DOHH2 (cell line): ENCODE measurements at regions not wholly inside any gene's neighbourhood (a gene's known extent, or its start where the extent isn't known, plus 50 kb on each side); places are given as distances from the start of the nearest gene placed in this dataset.

Experiments used
- H3F3A ChIP-seq: fragments of 200-600 bp; sonication (generic), shearing (Covaris generic); 2 replicates; pipeline ENCODE4 v1.6.0; 2016; ENCODE audit warnings: antibody characterized with exemption, mild to moderate bottlenecking; ENCODE audit not compliant: control insufficient read depth, insufficient read depth
- H3K27ac ChIP-seq: fragments of 200-600 bp; sonication (generic); 2 replicates; pipeline ENCODE4 v1.5.1; 2014; ENCODE audit warnings: low read depth, mild to moderate bottlenecking, low read length, moderate library complexity
- H3K27me3 ChIP-seq: fragments of 200-600 bp; sonication (generic); 2 replicates; pipeline ENCODE4 v1.6.1; 2014; ENCODE audit warnings: mild to moderate bottlenecking, low read length, mixed read lengths; ENCODE audit not compliant: control insufficient read depth
- H3K36me3 ChIP-seq: fragments of 200-600 bp; sonication (generic); 2 replicates; pipeline ENCODE4 v1.6.1; 2014; ENCODE audit warnings: mild to moderate bottlenecking, low read length, moderate library complexity, mixed read lengths; ENCODE audit not compliant: control insufficient read depth
- H3K4me1 ChIP-seq: fragments of 200-600 bp; sonication (generic); 2 replicates; pipeline ENCODE4 v1.6.1; 2014; ENCODE audit warnings: mild to moderate bottlenecking, low read length, mixed read lengths; ENCODE audit not compliant: control insufficient read depth
- H3K4me2 ChIP-seq: fragments of 200-600 bp; sonication (generic); 2 replicates; pipeline ENCODE4 v1.6.0; 2014; ENCODE audit warnings: mild to moderate bottlenecking, low read length, moderate library complexity
- H3K4me3 ChIP-seq: fragments of 200-600 bp; sonication (generic); 2 replicates; pipeline ENCODE4 v1.5.1; 2014; ENCODE audit warnings: mild to moderate bottlenecking, low read length, mixed read lengths
- H3K79me2 ChIP-seq: fragments of 200-600 bp; sonication (generic); 2 replicates; pipeline ENCODE4 v1.6.1; 2014; ENCODE audit warnings: mild to moderate bottlenecking, low read length, mixed read lengths; ENCODE audit not compliant: control insufficient read depth
- H3K9me2 ChIP-seq: fragments of 200-600 bp; sonication (generic); replicated peaks from 2 replicates; pipeline ENCODE4 v1.6.1; 2014; ENCODE audit warnings: mild to moderate bottlenecking, low read length, mixed read lengths; ENCODE audit not compliant: control insufficient read depth
- H3K9me3 ChIP-seq: fragments of 200-600 bp; sonication (generic); 2 replicates; pipeline ENCODE4 v1.6.1; 2014; ENCODE audit warnings: antibody characterized with exemption, low read length, mixed read lengths; ENCODE audit not compliant: control insufficient read depth, insufficient read depth
- H4K20me1 ChIP-seq: fragments of 200-600 bp; sonication (generic); 2 replicates; pipeline ENCODE4 v1.6.0; 2014; ENCODE audit warnings: low read depth, mild to moderate bottlenecking, antibody characterized with exemption, low read length, moderate library complexity; ENCODE audit not compliant: control insufficient read depth, insufficient read depth
- EZH2phosphoT487 ChIP-seq: fragments of 200-600 bp; sonication (generic); IDR thresholded peaks from 2 replicates; pipeline ENCODE4 v1.6.1; 2017; ENCODE audit warnings: borderline replicate concordance, mild to moderate bottlenecking, antibody characterized with exemption, low read length, moderate library complexity, mixed read lengths
- TF ChIP-seq, protein P1 (sequence below): fragments of 200-600 bp; sonication (generic); IDR thresholded peaks from one replicate; pipeline ENCODE4 v1.5.1; 2014; ENCODE audit warnings: antibody characterized with exemption, mild to moderate bottlenecking, low read depth, low read length; ENCODE audit not compliant: poor library complexity, severe bottlenecking

DNA sequence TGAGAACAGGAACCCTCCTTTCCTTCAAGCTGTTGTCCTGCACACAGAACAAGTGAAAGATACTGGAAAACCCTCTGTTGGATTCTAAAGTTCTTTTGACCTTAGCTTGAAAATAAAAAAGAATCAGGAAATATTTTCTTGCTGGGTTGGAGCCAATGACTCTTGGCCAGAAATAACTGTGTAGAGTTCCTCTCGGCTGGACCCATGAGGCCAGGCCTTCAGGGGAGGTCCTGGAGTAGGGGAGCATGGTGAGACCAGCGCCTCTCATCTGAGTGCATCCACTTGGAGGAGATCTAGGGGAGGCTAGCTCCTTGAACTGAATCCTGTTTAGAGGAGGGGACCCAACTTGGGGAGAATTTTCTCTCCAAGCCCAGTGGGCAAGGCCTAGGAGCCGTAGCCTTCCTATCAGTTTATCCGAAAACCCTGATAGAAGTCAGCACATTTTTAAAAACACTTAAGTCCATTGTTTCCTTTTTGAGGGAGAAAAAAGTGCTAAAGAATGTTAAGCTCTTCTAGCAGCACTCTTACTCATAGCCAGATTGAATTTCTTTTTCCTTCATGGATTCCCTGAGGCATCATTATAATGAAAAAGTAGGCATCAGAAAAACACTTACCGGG is 635.7 kb upstream of the ANKRD30A start:
- Histone ChIP-seq H3K36me3 (no peaks in the 10 kb centered on the region), H4K20me1 (no peaks in the 10 kb centered on the region), H3K4me2 (no peak overlapping the region), H3K9me3 (no peaks in the 10 kb centered on the region), H3K27ac (no peak overlapping the region), H3F3A (no peaks in the 10 kb centered on the region), H3K4me3 (no peak overlapping the region), H3K9me2 (no peaks in the 10 kb centered on the region), H3K79me2 (no peaks in the 10 kb centered on the region), H3K27me3 (no peaks in the 10 kb centered on the region), H3K4me1 (no peaks in the 10 kb centered on the region)
- TF ChIP-seq, protein P1, sequence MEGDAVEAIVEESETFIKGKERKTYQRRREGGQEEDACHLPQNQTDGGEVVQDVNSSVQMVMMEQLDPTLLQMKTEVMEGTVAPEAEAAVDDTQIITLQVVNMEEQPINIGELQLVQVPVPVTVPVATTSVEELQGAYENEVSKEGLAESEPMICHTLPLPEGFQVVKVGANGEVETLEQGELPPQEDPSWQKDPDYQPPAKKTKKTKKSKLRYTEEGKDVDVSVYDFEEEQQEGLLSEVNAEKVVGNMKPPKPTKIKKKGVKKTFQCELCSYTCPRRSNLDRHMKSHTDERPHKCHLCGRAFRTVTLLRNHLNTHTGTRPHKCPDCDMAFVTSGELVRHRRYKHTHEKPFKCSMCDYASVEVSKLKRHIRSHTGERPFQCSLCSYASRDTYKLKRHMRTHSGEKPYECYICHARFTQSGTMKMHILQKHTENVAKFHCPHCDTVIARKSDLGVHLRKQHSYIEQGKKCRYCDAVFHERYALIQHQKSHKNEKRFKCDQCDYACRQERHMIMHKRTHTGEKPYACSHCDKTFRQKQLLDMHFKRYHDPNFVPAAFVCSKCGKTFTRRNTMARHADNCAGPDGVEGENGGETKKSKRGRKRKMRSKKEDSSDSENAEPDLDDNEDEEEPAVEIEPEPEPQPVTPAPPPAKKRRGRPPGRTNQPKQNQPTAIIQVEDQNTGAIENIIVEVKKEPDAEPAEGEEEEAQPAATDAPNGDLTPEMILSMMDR, result no peak
- no peak for TF ChIP-seq EZH2phosphoT487

DNA sequence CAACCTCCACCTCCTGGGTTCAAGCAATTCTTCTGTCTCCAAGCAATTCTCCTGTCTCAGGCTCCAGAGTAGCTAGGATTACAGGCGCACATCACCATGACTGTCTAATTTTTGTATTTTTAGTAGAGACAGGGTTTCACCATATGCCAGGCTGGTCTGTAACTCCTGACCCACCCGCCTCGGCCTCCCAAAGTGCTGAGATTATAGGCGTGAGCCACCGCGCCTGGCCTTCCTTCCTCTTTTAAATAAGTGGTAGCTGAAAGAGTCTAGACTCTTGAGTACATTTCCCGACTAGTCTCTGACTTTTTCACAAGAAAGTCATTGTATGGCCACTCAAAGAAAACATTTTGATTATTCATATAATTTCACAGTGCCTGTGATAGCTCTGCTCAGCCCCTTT is 636.2 kb upstream of the ANKRD30A start:
- Histone ChIP-seq H3K4me2 (no peak overlapping the region), H3K4me1 (no peaks in the 10 kb centered on the region)
- TF ChIP-seq, protein P1, result no peak
- TF ChIP-seq EZH2phosphoT487, result no peak

DNA sequence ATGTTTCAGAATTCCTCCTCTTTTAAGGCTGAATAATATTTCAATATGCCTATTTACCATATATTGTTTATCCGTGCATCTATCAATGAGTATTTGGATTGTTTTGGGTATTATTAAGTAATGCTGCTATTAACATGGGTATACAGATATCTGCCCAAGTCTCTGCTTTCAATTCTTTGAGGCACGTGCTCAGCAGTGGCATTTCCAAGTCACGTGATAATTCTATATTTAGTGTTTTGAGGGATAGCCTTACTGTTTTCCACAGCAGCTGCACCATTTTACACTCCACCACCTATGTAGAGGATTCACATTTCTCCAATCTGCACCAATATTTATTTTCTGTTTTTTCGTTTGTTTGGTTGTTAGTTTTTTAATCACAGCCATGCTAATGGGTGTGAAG is 636.8 kb upstream of the ANKRD30A start:
- no peak for TF ChIP-seq EZH2phosphoT487
- TF ChIP-seq, protein P1, result no peak
- Histone ChIP-seq H3K36me3 (no peaks in the 10 kb centered on the region), H3K4me2 (no peak overlapping the region), H3K4me1 (no peaks in the 10 kb centered on the region), H3K4me3 (no peak overlapping the region), H3K9me3 (no peaks in the 10 kb centered on the region), H3K27me3 (no peaks in the 10 kb centered on the region), H3F3A (no peaks in the 10 kb centered on the region), H3K79me2 (no peaks in the 10 kb centered on the region), H4K20me1 (no peaks in the 10 kb centered on the region), H3K9me2 (no peaks in the 10 kb centered on the region), H3K27ac (no peak overlapping the region)

More for the DNA sequence above, 636.2 kb upstream of the ANKRD30A start:
- no peak overlapping the region for H3K27ac ChIP-seq
- no peaks in the 10 kb centered on the region for H3K27me3 ChIP-seq
- no peaks in the 10 kb centered on the region for H4K20me1 ChIP-seq
- H3K79me2 ChIP-seq, result no peaks in the 10 kb centered on the region
- H3K4me3 ChIP-seq, result no peak overlapping the region
- no peaks in the 10 kb centered on the region for H3K9me3 ChIP-seq
- no peaks in the 10 kb centered on the region for H3K36me3 ChIP-seq
- H3K9me2 ChIP-seq, result no peaks in the 10 kb centered on the region
- no peaks in the 10 kb centered on the region for H3F3A ChIP-seq
